Endothelial cell of umbilical vein (primary cell): ENCODE measurements at regions not wholly inside any gene's neighbourhood (a gene's known extent, or its start where the extent isn't known, plus 50 kb on each side); places are given as distances from the start of the nearest gene placed in this dataset.

ENCODE experiments used
- BruUV-seq: library from RNA; stranded (reverse); fragments of 400-500 nt; replicated peaks from 2 replicates; lab custom pipeline; 2021; lab: Mats Ljungman, UMichigan
- CTCF ChIA-PET: fragments of 300-600, 350-600 bp; sonication (Branson Sonifier 250); formaldehyde crosslinking; loops from one replicate; lab custom pipeline; 2021; ENCODE audit warnings: antibody characterized with exemption, inconsistent platforms; lab: Charles Lee
- POLR2A ChIA-PET: fragments of 300-600, 350-600 bp; sonication (Branson Sonifier 250); formaldehyde crosslinking; loops from one replicate; lab custom pipeline; 2021; ENCODE audit warnings: antibody characterized with exemption, inconsistent platforms; lab: Charles Lee
- DNase-seq: peaks from one replicate; pipeline ENCODE4 v3.0.0-alpha.2; 2011; ENCODE audit warnings: low read depth, low spot score
- FAIRE-seq: peaks from 2 replicates; lab custom pipeline; 2011; peaks lifted over from hg19 to GRCh38; lab: Jason Lieb, UNC
- H2AFZ ChIP-seq: 2 replicates; pipeline ENCODE4 v1.6.0; 2012; ENCODE audit warnings: low read depth, low read length, control low read depth, inconsistent platforms
- H3K27ac ChIP-seq: 2 replicates; pipeline ENCODE4 v1.5.1; 2011; ENCODE audit warnings: low read depth, mild to moderate bottlenecking, control low read depth, low read length, moderate library complexity; ENCODE audit not compliant: insufficient read depth
- H3K27me3 ChIP-seq, 2 experiments: 2 replicates each; pipeline versions ENCODE4 v1.6.0 to v1.6.1; 2011; ENCODE audit warnings: low read length in 2 of 2, mixed read lengths in 1 of 2; ENCODE audit not compliant: control insufficient read depth in 2 of 2, insufficient read depth in 2 of 2
- H3K36me3 ChIP-seq, 2 experiments: 2 replicates in 1 of 2; 3 replicates in 1 of 2; pipeline ENCODE4 v1.5.1; 2011; ENCODE audit warnings: low read length in 2 of 2, mild to moderate bottlenecking in 1 of 2, moderate library complexity in 1 of 2; ENCODE audit not compliant: control insufficient read depth in 2 of 2, insufficient read depth in 2 of 2; ENCODE audit errors: extremely low read depth in 1 of 2
- H3K4me1 ChIP-seq: 3 replicates; pipeline ENCODE4 v1.5.1; 2011; ENCODE audit warnings: mild to moderate bottlenecking, low read length; ENCODE audit not compliant: control insufficient read depth, insufficient read depth; ENCODE audit errors: extremely low read depth
- H3K4me2 ChIP-seq: 2 replicates; pipeline ENCODE4 v1.6.1; 2011; ENCODE audit warnings: low read length, control low read depth, mixed read lengths; ENCODE audit not compliant: insufficient read depth
- H3K4me3 ChIP-seq, 3 experiments: fragments of 200-600 bp in 1 of 3; sonication (generic), shearing (Covaris generic) in 1 of 3; replicated peaks in 1 of 3; 2 replicates each; pipeline ENCODE4 v1.5.1; 2011 to 2016; ENCODE audit warnings: control low read depth in 3 of 3, low read length in 3 of 3, mild to moderate bottlenecking in 2 of 3, inconsistent platforms in 1 of 3, low read depth in 1 of 3, moderate library complexity in 1 of 3; ENCODE audit not compliant: insufficient read depth in 1 of 3
- H3K79me2 ChIP-seq: 2 replicates; pipeline ENCODE4 v1.6.0; 2012; ENCODE audit warnings: low read length, inconsistent platforms; ENCODE audit not compliant: control insufficient read depth, insufficient read depth
- H3K9ac ChIP-seq: replicated peaks from 2 replicates; pipeline ENCODE3; 2011; ENCODE audit warnings: low read length, control low read depth; ENCODE audit not compliant: insufficient read depth; ENCODE audit errors: extremely low read depth
- H3K9me1 ChIP-seq: replicated peaks from 3 replicates; pipeline ENCODE4 v1.6.0; 2011; ENCODE audit warnings: mild to moderate bottlenecking, low read length; ENCODE audit not compliant: control insufficient read depth, insufficient read depth; ENCODE audit errors: extremely low read depth
- H3K9me3 ChIP-seq: replicated peaks from 2 replicates; pipeline ENCODE4 v1.5.1; 2012; ENCODE audit warnings: low read length, inconsistent platforms; ENCODE audit not compliant: control insufficient read depth, insufficient read depth
- H4K20me1 ChIP-seq: replicated peaks from 2 replicates; pipeline ENCODE3; 2011; ENCODE audit warnings: mild to moderate bottlenecking, low read length; ENCODE audit not compliant: control insufficient read depth, insufficient read depth; ENCODE audit errors: extremely low read depth
- CTCF ChIP-seq, 2 donors: IDR thresholded peaks; 1 replicate in 1 of 2; 2 replicates in 1 of 2; pipeline ENCODE4 v1.5.1; 2011; ENCODE audit warnings: low read length in 2 of 2, mild to moderate bottlenecking in 2 of 2, moderate library complexity in 2 of 2, control low read depth in 1 of 2, inconsistent platforms in 1 of 2, low read depth in 1 of 2; ENCODE audit not compliant: insufficient read depth in 1 of 2; ENCODE audit errors: extremely low read depth in 1 of 2
- EZH2 ChIP-seq: IDR thresholded peaks from 2 replicates; pipeline ENCODE4 v1.6.1; 2012; ENCODE audit warnings: borderline replicate concordance, low read depth, mild to moderate bottlenecking, moderate library complexity, low read length, inconsistent platforms; ENCODE audit not compliant: severe bottlenecking
- FOS ChIP-seq: IDR thresholded peaks from 2 replicates; pipeline ENCODE4 v1.6.1; 2011; ENCODE audit warnings: mild to moderate bottlenecking, low read length, moderate library complexity, borderline replicate concordance; ENCODE audit not compliant: insufficient read depth
- GATA2 ChIP-seq: IDR thresholded peaks from 2 replicates; pipeline ENCODE4 v1.7.0; 2011; ENCODE audit warnings: low read depth, mild to moderate bottlenecking, moderate library complexity, mixed read lengths, low read length; ENCODE audit not compliant: insufficient read length, insufficient read depth
- JUN ChIP-seq: IDR thresholded peaks from 2 replicates; pipeline ENCODE4 v1.6.1; 2011; ENCODE audit warnings: borderline replicate concordance, low read depth; ENCODE audit not compliant: insufficient read length, insufficient read depth
- MAX ChIP-seq: IDR thresholded peaks from 2 replicates; pipeline ENCODE4 v1.6.1; 2011; ENCODE audit not compliant: insufficient read depth, insufficient read length
- MYC ChIP-seq: IDR thresholded peaks from one replicate; pipeline ENCODE4 v1.6.1; 2011; ENCODE audit warnings: mild to moderate bottlenecking, low read depth, low read length
- POLR2A ChIP-seq: IDR thresholded peaks from 2 replicates; pipeline ENCODE4 v1.6.1; 2012; ENCODE audit warnings: low read depth, mild to moderate bottlenecking, control low read depth, low read length
- POLR2AphosphoS5 ChIP-seq: IDR thresholded peaks from 2 replicates; pipeline ENCODE4 v1.6.1; 2012; ENCODE audit warnings: low read depth, mild to moderate bottlenecking, control low read depth, low read length, moderate library complexity; ENCODE audit not compliant: insufficient read depth
- dilution Hi-C: fragments of 300-500 bp; cut with MboI; formaldehyde crosslinking; loops from one replicate; pipeline ENCODE4 v1.15.0; 2019; ENCODE audit warnings: low sequenced_read_pairs; ENCODE audit not compliant: extremely low pct_ligation_motif_present
- intact Hi-C: fragments of 100-400 bp; cut with micrococcal nuclease; formaldehyde crosslinking; loops from one replicate; pipeline ENCODE4 v1.10.0; 2022

GRCh38 chr18:10065296-10065695 is 151.5 kb downstream of the VAPA start:
- TF ChIP-seq MYC: no peak
- no peak for TF ChIP-seq MAX
- no peak for TF ChIP-seq FOS
- no peak for TF ChIP-seq EZH2
- TF ChIP-seq CTCF (IDR thresholded peaks at IDR 0.05; ENCODE audit: extremely low read depth in 1 of 2, insufficient read depth in 1 of 2, low read depth in 1 of 2, low read length in 2 of 2): no peak
- TF ChIP-seq JUN: no peak
- no peak for TF ChIP-seq POLR2AphosphoS5
- no peak for TF ChIP-seq GATA2
- TF ChIP-seq POLR2A: no peak
- BruUV-seq: no TSS peak
- no peak overlapping the region for H3K4me3 ChIP-seq
- FAIRE-seq (no peak), DNase-seq (no peak)
- H3K27ac ChIP-seq: no peak overlapping the region
- POLR2A ChIA-PET: no interaction called here
- no peaks in the 10 kb centered on the region for H3K27me3 ChIP-seq
- no peaks in the 10 kb centered on the region for H3K79me2 ChIP-seq
- H4K20me1 ChIP-seq: no peaks in the 10 kb centered on the region
- no peaks in the 10 kb centered on the region for H3K36me3 ChIP-seq
- H3K9ac ChIP-seq: no peak overlapping the region
- H3K9me1 ChIP-seq: no peaks in the 10 kb centered on the region
- H3K4me1 ChIP-seq: no peaks in the 10 kb centered on the region
- H2AFZ ChIP-seq: no peak overlapping the region
- H3K4me2 ChIP-seq: no peak overlapping the region
- H3K9me3 ChIP-seq: no peaks in the 10 kb centered on the region
- dilution Hi-C loops (no loop called here), intact Hi-C loops (no loop called here)
- CTCF ChIA-PET: no interaction called here
